GM21381 (cell line): ENCODE measurements at regions not wholly inside any gene's neighbourhood (a gene's known extent, or its start where the extent isn't known, plus 50 kb on each side); places are given as distances from the start of the nearest gene placed in this dataset.

ENCODE experiments used
- ATAC-seq: cut with Tn5 transposase; IDR thresholded peaks from one replicate; pipeline ENCODE4 v1.9.1; 2021; ENCODE audit warnings: mild to moderate bottlenecking, moderate library complexity; ENCODE audit not compliant: unreplicated experiment

GRCh38 chr3:187822402-187822801 is 77.1 kb upstream of the BCL6 start:
- no peak for ATAC-seq

- ATAC-seq = no peak
Observed at GRCh38 chr3:187823746-187824145, 78.5 kb upstream of the BCL6 start.

GRCh38 chr3:187827723-187828122 is 82.5 kb upstream of the BCL6 start:
- no peak for ATAC-seq

GRCh38 chr3:187828579-187829452 is 83.5 kb upstream of the BCL6 start:
- ATAC-seq = peak; percentile 73

- ATAC-seq = no peak
Observed at GRCh38 chr3:187830181-187830580, 84.9 kb upstream of the BCL6 start.

- ATAC-seq = no peak
Observed at GRCh38 chr3:187831125-187832051, 86.1 kb upstream of the BCL6 start.

GRCh38 chr3:187832202-187832601 is 86.9 kb upstream of the BCL6 start:
- ATAC-seq = no peak

- no peak for ATAC-seq
Observed at GRCh38 chr3:187833375-187833774, 88.1 kb upstream of the BCL6 start.

- no peak for ATAC-seq
Observed at GRCh38 chr3:187833799-187834578, 88.7 kb upstream of the BCL6 start.

- no peak for ATAC-seq
Observed at GRCh38 chr3:187836823-187837770, 91.8 kb upstream of the BCL6 start.

- ATAC-seq = no peak
Observed at GRCh38 chr3:187838016-187838540, 92.8 kb upstream of the BCL6 start.

- no peak for ATAC-seq
Observed at GRCh38 chr3:187839422-187839821, 94.2 kb upstream of the BCL6 start.

- ATAC-seq = no peak
Observed at GRCh38 chr3:187840856-187841255, 95.6 kb upstream of the BCL6 start.

- no peak for ATAC-seq
Observed at GRCh38 chr3:187841560-187841959, 96.3 kb upstream of the BCL6 start.

- no peak for ATAC-seq
Observed at GRCh38 chr3:187843654-187844053, 98.4 kb upstream of the BCL6 start.

- no peak for ATAC-seq
Observed at GRCh38 chr3:187844708-187845107, 99.4 kb upstream of the BCL6 start.

- ATAC-seq = no peak
Observed at GRCh38 chr3:187845826-187846225, 100.6 kb upstream of the BCL6 start.

GRCh38 chr3:187848401-187848800 is 103.1 kb upstream of the BCL6 start:
- ATAC-seq = no peak

- no peak for ATAC-seq
Observed at GRCh38 chr3:187849016-187849654, 103.9 kb upstream of the BCL6 start.
